ENCODE measurements at regions not wholly inside any gene's neighbourhood (a gene's known extent, or its start where the extent isn't known, plus 50 kb on each side); places are given as distances from the start of the nearest gene placed in this dataset.

DNA sequence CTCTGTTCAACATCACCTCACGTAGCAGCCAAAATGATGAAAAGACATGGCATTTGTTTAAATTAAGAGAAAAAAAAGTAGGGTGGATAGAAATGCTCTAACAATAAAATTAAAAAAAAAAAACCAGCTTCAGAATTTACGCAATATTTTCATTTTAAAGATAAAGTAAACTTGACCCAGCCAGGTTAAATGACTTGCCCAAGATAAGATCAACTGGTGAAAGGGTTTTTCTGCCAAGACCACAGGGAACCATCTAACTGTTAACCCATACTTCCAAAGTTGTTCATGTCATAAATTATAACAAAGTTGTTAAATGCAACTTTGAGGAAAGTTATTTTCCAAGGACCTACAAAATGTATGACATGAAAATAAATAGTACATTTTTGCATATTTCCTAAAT lies 129.6 kb upstream of the SOX5 start:
- TF ChIP-seq CTCF (IDR thresholded peaks at IDR 0.05) (no peak), POLR2AphosphoS5 (IDR thresholded peaks at IDR 0.05) (no peak), POLR2A (IDR thresholded peaks at IDR 0.05) (no peak)

Measured in upper lobe of left lung (tissue), 4 donors.